ENCODE measurements at regions not wholly inside any gene's neighbourhood (a gene's known extent, or its start where the extent isn't known, plus 50 kb on each side); places are given as distances from the start of the nearest gene placed in this dataset.

- CTCF ChIA-PET: no interaction called here
- TF ChIP-seq, protein P1, sequence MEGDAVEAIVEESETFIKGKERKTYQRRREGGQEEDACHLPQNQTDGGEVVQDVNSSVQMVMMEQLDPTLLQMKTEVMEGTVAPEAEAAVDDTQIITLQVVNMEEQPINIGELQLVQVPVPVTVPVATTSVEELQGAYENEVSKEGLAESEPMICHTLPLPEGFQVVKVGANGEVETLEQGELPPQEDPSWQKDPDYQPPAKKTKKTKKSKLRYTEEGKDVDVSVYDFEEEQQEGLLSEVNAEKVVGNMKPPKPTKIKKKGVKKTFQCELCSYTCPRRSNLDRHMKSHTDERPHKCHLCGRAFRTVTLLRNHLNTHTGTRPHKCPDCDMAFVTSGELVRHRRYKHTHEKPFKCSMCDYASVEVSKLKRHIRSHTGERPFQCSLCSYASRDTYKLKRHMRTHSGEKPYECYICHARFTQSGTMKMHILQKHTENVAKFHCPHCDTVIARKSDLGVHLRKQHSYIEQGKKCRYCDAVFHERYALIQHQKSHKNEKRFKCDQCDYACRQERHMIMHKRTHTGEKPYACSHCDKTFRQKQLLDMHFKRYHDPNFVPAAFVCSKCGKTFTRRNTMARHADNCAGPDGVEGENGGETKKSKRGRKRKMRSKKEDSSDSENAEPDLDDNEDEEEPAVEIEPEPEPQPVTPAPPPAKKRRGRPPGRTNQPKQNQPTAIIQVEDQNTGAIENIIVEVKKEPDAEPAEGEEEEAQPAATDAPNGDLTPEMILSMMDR (IDR thresholded peaks at IDR 0.05; ENCODE audit: insufficient read depth in 1 of 2, low read depth in 1 of 2, low read length in 1 of 2, severe bottlenecking in 1 of 2, unreplicated experiment in 1 of 2): no peak
- H3K4me1 Mint-ChIP-seq (ENCODE audit: low read depth, unreplicated experiment): no peaks in the 10 kb centered on the region
- peaks cover 6% of the 10 kb centered on the region for H3K27me3 Mint-ChIP-seq (ENCODE audit: insufficient read depth, unreplicated experiment)
- no peak overlapping the region for H3K27ac Mint-ChIP-seq (ENCODE audit: unreplicated experiment)
- DNase-seq: no peak
- no peak overlapping the region for H3K4me3 ChIP-seq (ENCODE audit: low read depth, low read length)
- no peaks in the 10 kb centered on the region for H3K4me1 ChIP-seq
- no peaks in the 10 kb centered on the region for H3K9me3 Mint-ChIP-seq (ENCODE audit: unreplicated experiment)
- BruUV-seq (replicated peaks): no TSS peak
- POLR2A ChIA-PET: no interaction called here
- no peaks in the 10 kb centered on the region for H3K27me3 ChIP-seq (replicated peaks; ENCODE audit: control insufficient read depth, insufficient read depth, low read length)
- intact Hi-C loops (cut with micrococcal nuclease; ENCODE audit: unreplicated experiment): no loop called here
- H3K36me3 Mint-ChIP-seq (ENCODE audit: insufficient read depth, unreplicated experiment): no peaks in the 10 kb centered on the region
- H3K36me3 ChIP-seq (ENCODE audit: control insufficient read depth, insufficient read depth, low read length): no peaks in the 10 kb centered on the region
- H3K4me3 Mint-ChIP-seq (ENCODE audit: unreplicated experiment): no peak overlapping the region
- no peaks in the 10 kb centered on the region for H3K9me3 ChIP-seq
Observed at GRCh38 chr11:29481738-29482137, 535.1 kb downstream of the KCNA4 start.

- TF ChIP-seq, protein P1 (IDR thresholded peaks at IDR 0.05; ENCODE audit: insufficient read depth in 1 of 2, low read depth in 1 of 2, low read length in 1 of 2, severe bottlenecking in 1 of 2, unreplicated experiment in 1 of 2): no peak
- H3K4me1 ChIP-seq: no peaks in the 10 kb centered on the region
- Mint-ChIP-seq H3K27ac (ENCODE audit: unreplicated experiment) (no peak overlapping the region), H3K9me3 (ENCODE audit: unreplicated experiment) (no peaks in the 10 kb centered on the region), H3K36me3 (ENCODE audit: insufficient read depth, unreplicated experiment) (no peaks in the 10 kb centered on the region), H3K4me1 (ENCODE audit: low read depth, unreplicated experiment) (no peaks in the 10 kb centered on the region), H3K27me3 (ENCODE audit: insufficient read depth, unreplicated experiment) (peaks cover 6% of the 10 kb centered on the region), H3K4me3 (ENCODE audit: unreplicated experiment) (no peak overlapping the region)
- intact Hi-C loops (cut with micrococcal nuclease; ENCODE audit: unreplicated experiment): no loop called here
- H3K4me3 ChIP-seq (ENCODE audit: low read depth, low read length): no peak overlapping the region
- no TSS peak for BruUV-seq (replicated peaks)
- DNase-seq: no peak
- no peaks in the 10 kb centered on the region for H3K36me3 ChIP-seq (ENCODE audit: control insufficient read depth, insufficient read depth, low read length)
- ChIA-PET CTCF (no interaction called here), POLR2A (no interaction called here)
- no peaks in the 10 kb centered on the region for H3K9me3 ChIP-seq
- no peaks in the 10 kb centered on the region for H3K27me3 ChIP-seq (replicated peaks; ENCODE audit: control insufficient read depth, insufficient read depth, low read length)
Observed at GRCh38 chr11:29480981-29481380, 535.8 kb downstream of the KCNA4 start.

DNA sequence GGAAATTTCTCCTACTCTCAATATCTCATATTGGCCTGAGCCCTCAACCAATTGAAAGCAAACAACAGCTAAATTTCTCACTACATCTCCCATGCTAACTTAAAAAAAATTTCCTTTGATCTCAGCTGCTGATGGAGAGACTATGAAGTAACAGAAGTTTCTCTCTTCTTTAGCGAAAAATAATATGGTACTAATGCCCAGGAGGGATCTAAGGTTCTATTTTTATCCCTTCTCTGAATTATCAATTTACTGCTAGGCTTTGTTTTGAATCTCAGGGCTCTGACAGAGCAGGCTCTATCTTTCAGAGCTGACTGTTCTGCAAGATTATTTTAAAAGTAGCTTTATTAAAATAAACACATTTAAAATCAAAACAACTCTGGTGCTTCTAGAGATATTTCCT, 558.6 kb downstream of the KCNA4 start:
- TF ChIP-seq, protein P1 (IDR thresholded peaks at IDR 0.05; ENCODE audit: insufficient read depth in 1 of 2, low read depth in 1 of 2, low read length in 1 of 2, severe bottlenecking in 1 of 2, unreplicated experiment in 1 of 2): no peak
- no peaks in the 10 kb centered on the region for H3K9me3 ChIP-seq
- intact Hi-C loops (cut with micrococcal nuclease; ENCODE audit: unreplicated experiment): no loop called here
- Mint-ChIP-seq H3K27ac (ENCODE audit: unreplicated experiment) (no peak overlapping the region), H3K36me3 (ENCODE audit: insufficient read depth, unreplicated experiment) (no peaks in the 10 kb centered on the region), H3K4me1 (ENCODE audit: low read depth, unreplicated experiment) (no peaks in the 10 kb centered on the region), H3K27me3 (ENCODE audit: insufficient read depth, unreplicated experiment) (no peaks in the 10 kb centered on the region), H3K4me3 (ENCODE audit: unreplicated experiment) (no peak overlapping the region), H3K9me3 (ENCODE audit: unreplicated experiment) (no peaks in the 10 kb centered on the region)
- no peaks in the 10 kb centered on the region for H3K36me3 ChIP-seq (ENCODE audit: control insufficient read depth, insufficient read depth, low read length)
- no TSS peak for BruUV-seq (replicated peaks)
- no peak for DNase-seq
- no peaks in the 10 kb centered on the region for H3K27me3 ChIP-seq (replicated peaks; ENCODE audit: control insufficient read depth, insufficient read depth, low read length)
- no peaks in the 10 kb centered on the region for H3K4me1 ChIP-seq
- ChIA-PET CTCF (no interaction called here), POLR2A (no interaction called here)
- H3K4me3 ChIP-seq (ENCODE audit: low read depth, low read length): no peak overlapping the region

Data from Caco-2 (cell line).